Small intestine (tissue), 7 donors: ENCODE measurements at regions not wholly inside any gene's neighbourhood (a gene's known extent, or its start where the extent isn't known, plus 50 kb on each side); places are given as distances from the start of the nearest gene placed in this dataset.

Source experiments
- DNase-seq, 2 donors: peaks; one replicate each; pipeline versions ENCODE4 v3.0.0 to v3.0.0-alpha.2; 2013
- FAIRE-seq: peaks from 2 replicates; lab custom pipeline; 2012; peaks lifted over from hg19 to GRCh38; lab: Jason Lieb, UNC
- H3K27ac ChIP-seq, 3 donors: one replicate each; pipeline ENCODE4 v1.5.1; 2013; ENCODE audit warnings: low read length in 2 of 3, mild to moderate bottlenecking in 2 of 3, control low read depth in 1 of 3, inconsistent platforms in 1 of 3, low read depth in 1 of 3, moderate library complexity in 1 of 3
- H3K27me3 ChIP-seq, 3 donors: one replicate each; pipeline ENCODE4 v1.6.1; 2013; ENCODE audit warnings: low read length in 3 of 3, inconsistent platforms in 1 of 3; ENCODE audit not compliant: control insufficient read depth in 3 of 3, insufficient read depth in 3 of 3
- H3K36me3 ChIP-seq, 3 donors: one replicate each; pipeline ENCODE4 v1.6.1; 2013; ENCODE audit warnings: low read length in 3 of 3, inconsistent platforms in 1 of 3, low read depth in 1 of 3, mild to moderate bottlenecking in 1 of 3, moderate library complexity in 1 of 3; ENCODE audit not compliant: control insufficient read depth in 3 of 3, insufficient read depth in 2 of 3
- H3K4me1 ChIP-seq, 3 donors: one replicate each; pipeline ENCODE4 v1.6.1; 2013; ENCODE audit warnings: low read length in 2 of 3, inconsistent platforms in 1 of 3, low read depth in 1 of 3, mild to moderate bottlenecking in 1 of 3, moderate library complexity in 1 of 3; ENCODE audit not compliant: control insufficient read depth in 3 of 3, insufficient read depth in 2 of 3
- H3K4me3 ChIP-seq, 3 donors: one replicate each; pipeline ENCODE4 v1.5.1; 2013; ENCODE audit warnings: low read length in 3 of 3, control low read depth in 1 of 3, inconsistent platforms in 1 of 3, low read depth in 1 of 3, mild to moderate bottlenecking in 1 of 3, moderate library complexity in 1 of 3
- H3K9me3 ChIP-seq, 2 donors: one replicate each; pipeline ENCODE4 v1.6.1; 2013; ENCODE audit warnings: low read depth in 1 of 2, low read length in 1 of 2; ENCODE audit not compliant: control insufficient read depth in 2 of 2, insufficient read depth in 1 of 2
- WGBS, 3 donors: extraction: QIAGEN DNeasy Blood & Tissue Kit; methylation state at CpG; one replicate each; pipeline ENCODE4 v1.1.7; 2013; 5-methylcytosine and 5-hydroxymethylcytosine counted together
- donor health status: healthy with polysubstance abuse.
- donor health status: control.
- donor health status: control.
- donor health status: Bipolar disorder and iron deficiency.
- donor health status: healthy.

- Histone ChIP-seq H3K9me3 (no peaks in the 10 kb centered on the region), H3K4me1 (no peaks in the 10 kb centered on the region), H3K4me3 (no peak overlapping the region), H3K36me3 (no peaks in the 10 kb centered on the region), H3K27ac (no peak overlapping the region), H3K27me3 (no peaks in the 10 kb centered on the region)
- FAIRE-seq (no peak), DNase-seq (no peak)
- WGBS, 3 donors = 82 to 88% (median 84%) methylated on average over 4 of the region's 4 CpGs
Observed at GRCh38 chr4:181933471-181933870, 309.7 kb upstream of the TENM3 start.

DNA sequence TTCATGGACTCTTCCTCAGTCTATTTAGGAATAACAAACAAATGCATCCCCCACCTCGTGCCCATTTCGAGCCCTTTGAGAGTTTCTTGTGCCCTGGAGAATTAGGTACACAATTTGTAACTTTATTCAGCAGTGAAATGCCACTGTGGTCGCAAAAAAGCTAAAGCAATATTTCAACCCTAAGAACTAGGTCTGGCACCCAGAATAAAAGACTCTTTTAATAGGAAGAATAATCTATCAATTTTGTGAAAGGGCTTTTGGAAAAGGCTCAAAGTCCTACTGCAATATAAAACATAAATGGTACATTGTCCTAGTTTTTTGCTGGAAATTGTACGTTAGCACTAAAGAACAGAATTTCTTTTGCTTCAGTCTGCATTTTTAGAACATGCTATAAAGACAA is 304.6 kb upstream of the TENM3 start:
- FAIRE-seq = no peak
- DNase-seq = no peak
- WGBS, 3 donors = 34 to 59% (median 41%) methylated on average over 4 of the region's 4 CpGs

DNA sequence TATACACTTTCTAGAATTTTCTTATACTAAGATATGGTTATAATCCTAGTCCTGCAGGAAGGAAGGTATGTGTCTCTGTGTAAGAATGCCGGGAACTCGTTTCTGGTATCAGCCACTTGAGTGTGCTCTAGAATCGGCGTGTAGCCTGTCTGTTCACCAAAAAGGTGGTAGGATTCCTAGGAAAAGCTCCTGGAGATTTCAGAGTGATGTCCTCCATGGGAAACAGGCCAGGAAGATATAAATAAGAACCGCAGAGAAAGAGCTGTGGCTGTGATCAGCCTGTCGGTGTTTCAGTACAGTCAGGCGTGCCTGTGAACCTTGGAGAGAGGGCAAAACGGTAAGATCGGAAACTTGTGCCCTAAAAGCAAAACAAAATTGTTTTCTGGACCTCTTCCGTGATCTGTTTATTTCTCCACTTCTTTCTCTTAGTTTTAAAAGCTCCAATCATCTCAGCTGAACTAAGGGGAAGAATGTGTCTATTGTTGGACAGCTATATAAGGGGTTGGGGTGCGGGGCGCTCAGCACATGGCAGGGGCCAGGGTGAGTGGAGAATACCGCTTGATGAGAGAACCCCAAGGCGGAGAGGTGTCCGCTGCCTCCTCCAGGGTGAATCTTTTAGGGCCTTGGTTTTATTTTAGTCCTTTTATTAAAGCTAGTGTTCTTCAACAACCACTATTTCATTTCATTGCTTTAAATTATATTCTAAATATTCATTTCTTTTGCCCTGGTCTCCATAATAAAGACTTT is 303.8 kb upstream of the TENM3 start:
- H3K4me1 ChIP-seq = no peaks in the 10 kb centered on the region
- no peak overlapping the region for H3K27ac ChIP-seq
- H3K9me3 ChIP-seq = no peaks in the 10 kb centered on the region
- no peaks in the 10 kb centered on the region for H3K36me3 ChIP-seq
- DNase-seq = no peak
- FAIRE-seq = no peak
- 73 to 79% (median 76%) methylated on average over 15 of the region's 15 CpGs for WGBS, 3 donors
- H3K4me3 ChIP-seq = no peak overlapping the region
- H3K27me3 ChIP-seq = no peaks in the 10 kb centered on the region

More for the DNA sequence above, 304.6 kb upstream of the TENM3 start:
- H3K4me1 ChIP-seq = no peaks in the 10 kb centered on the region
- no peaks in the 10 kb centered on the region for H3K9me3 ChIP-seq
- no peak overlapping the region for H3K4me3 ChIP-seq
- no peaks in the 10 kb centered on the region for H3K27me3 ChIP-seq
- H3K36me3 ChIP-seq = no peaks in the 10 kb centered on the region
- no peak overlapping the region for H3K27ac ChIP-seq

DNA sequence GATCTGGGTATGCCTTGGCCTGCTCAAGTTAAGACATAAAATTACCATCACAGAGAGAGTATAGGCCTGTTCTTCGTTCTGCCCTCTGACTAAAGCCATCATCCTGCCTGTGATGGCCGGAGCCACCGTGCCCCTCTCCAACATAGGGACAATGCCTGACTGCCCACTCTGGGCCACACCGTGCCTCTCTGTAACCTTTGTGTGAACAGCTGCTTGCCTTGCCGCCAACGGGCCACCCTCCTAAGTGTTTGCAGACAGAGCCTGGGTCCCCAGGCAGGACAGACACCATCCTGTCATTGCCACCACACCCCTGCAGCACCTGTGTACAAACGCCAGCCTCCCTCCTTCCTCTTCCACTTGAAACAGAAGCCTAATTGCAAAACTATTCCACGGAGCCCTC is 298.7 kb upstream of the TENM3 start:
- Histone ChIP-seq H3K36me3 (no peaks in the 10 kb centered on the region), H3K4me3 (no peak overlapping the region), H3K27me3 (no peaks in the 10 kb centered on the region), H3K4me1 (no peaks in the 10 kb centered on the region), H3K27ac (no peak overlapping the region), H3K9me3 (no peaks in the 10 kb centered on the region)
- DNase-seq = no peak
- WGBS, 3 donors = 75 to 83% (median 80%) methylated on average over 8 of the region's 8 CpGs
- no peak for FAIRE-seq

DNA sequence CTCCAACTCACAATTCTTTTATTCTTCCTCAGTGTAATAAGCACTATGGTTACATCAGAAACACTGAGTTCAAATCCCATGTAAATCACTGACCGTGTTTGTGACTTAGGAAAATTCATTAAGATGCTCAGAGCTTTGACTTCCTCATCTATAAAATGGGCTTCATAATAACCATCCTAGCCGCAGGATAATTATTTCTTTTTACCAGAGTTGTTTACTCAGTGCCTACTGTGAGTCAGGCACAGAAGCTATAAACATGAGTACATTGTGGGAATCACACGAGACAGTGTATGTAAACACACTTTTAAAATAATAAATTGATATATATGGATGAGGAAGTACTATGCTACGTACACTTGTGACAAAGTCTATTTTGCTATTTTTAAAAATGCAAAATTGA is 296.3 kb upstream of the TENM3 start:
- no peaks in the 10 kb centered on the region for H3K36me3 ChIP-seq
- no peaks in the 10 kb centered on the region for H3K27me3 ChIP-seq
- DNase-seq (no peak), FAIRE-seq (no peak)
- H3K4me1 ChIP-seq = no peaks in the 10 kb centered on the region
- H3K27ac ChIP-seq = no peak overlapping the region
- H3K9me3 ChIP-seq = no peaks in the 10 kb centered on the region
- 55 to 61% (median 56%) methylated on average over 4 of the region's 4 CpGs for WGBS, 3 donors
- no peak overlapping the region for H3K4me3 ChIP-seq

DNA sequence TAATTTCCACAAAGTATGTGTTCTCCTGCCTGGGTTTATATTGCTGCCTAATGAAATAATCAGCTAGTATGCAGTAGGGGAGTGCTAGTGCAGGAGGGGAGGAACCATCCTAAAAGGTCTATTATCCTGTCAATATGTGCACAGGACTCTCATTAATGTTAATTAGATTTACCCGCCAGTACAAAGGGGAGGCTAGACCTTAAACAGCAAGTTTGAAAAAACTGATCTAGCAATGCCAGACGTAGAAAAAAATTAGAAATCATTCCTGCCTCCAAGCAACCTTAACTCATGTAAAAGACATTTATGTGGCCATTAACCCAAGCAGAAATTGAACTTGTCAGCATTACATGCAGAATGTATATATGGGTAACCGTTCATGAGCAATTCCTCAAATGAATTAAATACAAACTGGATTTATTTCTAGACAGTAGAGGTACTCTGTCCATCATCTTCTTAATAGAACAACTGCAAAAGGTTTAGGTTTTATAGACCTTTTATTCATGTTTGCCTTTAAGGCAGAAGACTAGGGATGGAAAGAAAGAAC is 294.3 kb upstream of the TENM3 start:
- Histone ChIP-seq H3K4me3 (no peak overlapping the region), H3K27me3 (no peaks in the 10 kb centered on the region), H3K36me3 (no peaks in the 10 kb centered on the region), H3K9me3 (no peaks in the 10 kb centered on the region), H3K4me1 (no peaks in the 10 kb centered on the region), H3K27ac (no peak overlapping the region)
- WGBS, 3 donors = 71 to 78% (median 76%) methylated on average over 3 of the region's 3 CpGs
- no peak for FAIRE-seq
- DNase-seq = no peak

DNA sequence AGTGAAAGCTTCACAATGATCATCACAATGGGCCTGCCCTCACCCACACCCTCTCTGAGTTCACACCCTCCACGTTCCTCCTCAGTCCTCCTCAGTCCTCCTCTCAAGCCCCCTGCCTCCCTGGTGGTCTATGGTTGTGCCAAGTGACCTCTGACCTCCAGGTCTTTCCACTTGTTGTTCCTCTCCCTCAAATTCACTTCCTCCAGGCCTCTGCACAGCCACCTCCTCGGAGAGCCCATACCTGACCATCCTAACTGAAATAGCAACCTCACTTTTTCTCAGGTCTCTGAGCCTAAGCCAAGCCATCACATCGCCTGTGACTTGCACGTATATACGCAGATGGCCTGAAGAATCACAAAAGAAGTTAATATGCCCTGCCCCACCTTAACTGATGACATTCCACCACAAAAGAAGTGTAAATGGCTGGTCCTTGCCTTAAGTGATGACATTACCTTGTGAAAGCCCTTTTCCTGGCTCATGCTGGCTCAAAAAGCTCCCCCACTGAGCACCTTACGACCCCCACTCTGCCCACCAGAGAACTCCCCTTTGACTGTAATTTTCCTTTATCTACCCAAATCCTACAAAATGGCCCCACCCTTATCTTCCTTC is 293.4 kb upstream of the TENM3 start:
- Histone ChIP-seq H3K4me1 (no peaks in the 10 kb centered on the region), H3K27me3 (no peaks in the 10 kb centered on the region), H3K36me3 (no peaks in the 10 kb centered on the region), H3K27ac (no peak overlapping the region), H3K9me3 (no peaks in the 10 kb centered on the region), H3K4me3 (no peak overlapping the region)
- DNase-seq (no peak), FAIRE-seq (no peak)
- 83% methylated on average over 6 of the region's 6 CpGs for WGBS, 3 donors

DNA sequence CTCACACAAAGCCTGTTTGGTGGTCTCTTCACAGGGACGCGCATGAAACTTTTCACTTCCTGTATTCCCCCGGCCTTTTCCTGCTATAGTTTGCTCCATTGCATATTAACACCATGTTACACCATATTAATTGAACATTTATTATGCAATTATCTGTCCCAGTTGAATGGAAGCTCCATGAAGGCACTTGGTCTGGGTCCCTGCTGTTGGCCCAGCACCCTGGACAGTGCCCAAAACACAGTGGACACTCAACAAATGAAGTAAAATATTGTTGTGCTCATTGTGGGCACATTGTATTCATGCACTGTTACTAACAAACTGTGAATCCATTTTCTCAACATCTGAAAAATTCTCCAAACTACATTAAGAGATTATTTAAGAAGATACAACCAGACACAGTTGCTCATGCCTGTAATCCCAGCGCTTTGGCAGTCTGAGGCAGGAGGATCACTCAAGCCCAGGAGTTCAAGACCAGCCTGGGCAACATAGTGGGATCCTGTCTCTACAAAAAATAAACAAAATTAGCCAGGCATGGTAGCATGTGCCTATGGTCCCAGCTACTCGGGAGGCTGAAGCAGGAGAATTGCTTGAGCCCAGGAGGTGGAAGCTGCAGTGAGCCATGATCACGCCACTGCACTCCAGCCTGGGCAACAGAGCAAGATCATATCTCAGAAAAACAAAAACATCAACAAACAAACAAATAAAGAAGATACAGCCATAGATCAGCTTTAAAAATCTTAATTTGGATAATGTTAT is 292.7 kb upstream of the TENM3 start:
- no peaks in the 10 kb centered on the region for H3K27me3 ChIP-seq
- H3K4me1 ChIP-seq = no peaks in the 10 kb centered on the region
- WGBS, 3 donors = 73 to 78% (median 76%) methylated on average over 6 of the region's 6 CpGs
- DNase-seq (no peak), FAIRE-seq (no peak)
- no peaks in the 10 kb centered on the region for H3K36me3 ChIP-seq
- H3K9me3 ChIP-seq = no peaks in the 10 kb centered on the region
- no peak overlapping the region for H3K4me3 ChIP-seq
- H3K27ac ChIP-seq = no peak overlapping the region
